SK-N-SH treated with all-trans-retinoic acid at 6 μM for 48 hours (cell line): ENCODE measurements at regions not wholly inside any gene's neighbourhood (a gene's known extent, or its start where the extent isn't known, plus 50 kb on each side); places are given as distances from the start of the nearest gene placed in this dataset.

Source experiments
- ATAC-seq: fragments of 200-7000 bp; cut with Tn5 transposase; 3 replicates; pipeline ENCODE4 v1.9.1; 2020; ENCODE audit warnings: mild to moderate bottlenecking, moderate library complexity
- ARNTL ChIP-seq: fragments of 450-650 bp; formaldehyde crosslinking; IDR thresholded peaks from 2 replicates; pipeline ENCODE4 v1.5.0; 2020; ENCODE audit warnings: low read depth, mild to moderate bottlenecking, moderate library complexity, borderline replicate concordance
- BACH2 ChIP-seq: fragments of 250-450 bp; sonication (Bioruptor Pico); IDR thresholded peaks from 2 replicates; pipeline ENCODE4 v1.9.0; 2021; ENCODE audit warnings: mild to moderate bottlenecking, borderline replicate concordance
- CREB5 ChIP-seq: fragments of 250-450 bp; sonication (Bioruptor Pico); IDR thresholded peaks from 2 replicates; pipeline ENCODE4 v1.5.1; 2020; ENCODE audit warnings: low read depth, mild to moderate bottlenecking, moderate library complexity
- CSDC2 ChIP-seq: fragments of 250-450 bp; sonication (Bioruptor Pico); IDR thresholded peaks from 2 replicates; pipeline ENCODE4 v1.5.0; 2020; ENCODE audit warnings: mild to moderate bottlenecking, moderate library complexity
- CSRNP3 ChIP-seq: fragments of 250-450 bp; sonication (Bioruptor Pico); IDR thresholded peaks from 2 replicates; pipeline ENCODE4 v1.5.1; 2021; ENCODE audit warnings: mild to moderate bottlenecking, moderate library complexity
- ESRRG ChIP-seq: fragments of 250-450 bp; sonication (Bioruptor Pico); IDR thresholded peaks from 2 replicates; pipeline ENCODE4 v1.6.1; 2021; ENCODE audit warnings: mild to moderate bottlenecking
- GLIS3 ChIP-seq: fragments of 250-450 bp; sonication (Bioruptor Pico); IDR thresholded peaks from 2 replicates; pipeline ENCODE4 v1.5.0; 2020; ENCODE audit warnings: mild to moderate bottlenecking, moderate library complexity
- ISL1 ChIP-seq: fragments of 250-450 bp; sonication (Bioruptor Pico); IDR thresholded peaks from 2 replicates; pipeline ENCODE4 v2.1.2; 2022; ENCODE audit warnings: mild to moderate bottlenecking, moderate library complexity
- OSR1 ChIP-seq: fragments of 250-450 bp; sonication (Bioruptor Pico); IDR thresholded peaks from 2 replicates; pipeline ENCODE4 v1.8.0; 2022; ENCODE audit warnings: moderate library complexity, mild to moderate bottlenecking, inconsistent platforms
- PATZ1 ChIP-seq: fragments of 250-450 bp; sonication (Bioruptor Pico); IDR thresholded peaks from 2 replicates; pipeline ENCODE4 v1.8.0; 2020; ENCODE audit warnings: mild to moderate bottlenecking, moderate library complexity, borderline replicate concordance
- POU6F1 ChIP-seq: fragments of 250-450 bp; sonication (Bioruptor Pico); IDR thresholded peaks from 2 replicates; pipeline ENCODE4 v1.8.0; 2021; ENCODE audit warnings: low read depth, mild to moderate bottlenecking, moderate library complexity, borderline replicate concordance
- PPARA ChIP-seq: fragments of 250-450 bp; sonication (Bioruptor Pico); IDR thresholded peaks from 2 replicates; pipeline ENCODE4 v1.5.0; 2020; ENCODE audit warnings: mild to moderate bottlenecking, borderline replicate concordance
- RARB ChIP-seq: fragments of 250-450 bp; sonication (Bioruptor Pico); IDR thresholded peaks from 2 replicates; pipeline ENCODE4 v1.8.0; 2021; ENCODE audit warnings: mild to moderate bottlenecking, moderate library complexity
- SNAI2 ChIP-seq: fragments of 250-450 bp; sonication (Bioruptor Pico); IDR thresholded peaks from 2 replicates; pipeline ENCODE4 v1.5.0; 2020; ENCODE audit warnings: mild to moderate bottlenecking, moderate library complexity
- TCF4 ChIP-seq: fragments of 250-450 bp; sonication (Bioruptor Pico); IDR thresholded peaks from 2 replicates; pipeline ENCODE4 v1.8.0; 2021; ENCODE audit warnings: mild to moderate bottlenecking, moderate library complexity, borderline replicate concordance
- TOX ChIP-seq: fragments of 250-450 bp; sonication (Bioruptor Pico); IDR thresholded peaks from 2 replicates; pipeline ENCODE4 v1.8.0; 2021; ENCODE audit warnings: mild to moderate bottlenecking, moderate library complexity, borderline replicate concordance
- TSHZ2 ChIP-seq: fragments of 250-450 bp; sonication (Bioruptor Pico); IDR thresholded peaks from 2 replicates; pipeline ENCODE4 v1.5.0; 2020; ENCODE audit warnings: mild to moderate bottlenecking, moderate library complexity
- ZC3H10 ChIP-seq: fragments of 250-450 bp; sonication (Bioruptor Pico); IDR thresholded peaks from 2 replicates; pipeline ENCODE4 v1.5.1; 2021; ENCODE audit warnings: mild to moderate bottlenecking, moderate library complexity
- ZFP3 ChIP-seq: fragments of 250-450 bp; sonication (Bioruptor Pico); IDR thresholded peaks from 2 replicates; pipeline ENCODE4 v1.5.0; 2020; ENCODE audit warnings: mild to moderate bottlenecking, moderate library complexity
- ZFP30 ChIP-seq: fragments of 450-650 bp; formaldehyde crosslinking; IDR thresholded peaks from 2 replicates; pipeline ENCODE4 v1.5.0; 2022; ENCODE audit warnings: mild to moderate bottlenecking, moderate library complexity
- ZNF565 ChIP-seq: fragments of 450-650 bp; formaldehyde crosslinking; conservative IDR thresholded peaks from 2 replicates; pipeline ENCODE4 v1.5.0; 2020; ENCODE audit warnings: low read depth, mild to moderate bottlenecking, moderate library complexity
- ZNF70 ChIP-seq: fragments of 450-650 bp; formaldehyde crosslinking; IDR thresholded peaks from 2 replicates; pipeline ENCODE4 v1.5.0; 2020; ENCODE audit warnings: mild to moderate bottlenecking, moderate library complexity
- ZNF8 ChIP-seq: fragments of 450-650 bp; formaldehyde crosslinking; IDR thresholded peaks from 2 replicates; pipeline ENCODE4 v1.5.0; 2020; ENCODE audit warnings: mild to moderate bottlenecking, moderate library complexity

- ATAC-seq: no peak
- no peak for TF ChIP-seq BACH2 (CRISPR knock-in tag)
- no peak for TF ChIP-seq RARB (CRISPR knock-in tag)
Observed at GRCh38 chr10:36033808-36034207, 391.7 kb upstream of the FZD8 start.

GRCh38 chr10:36030516-36030915 lies 388.4 kb upstream of the FZD8 start:
- no peak for TF ChIP-seq ZFP30 (CRISPR knock-in tag)
- TF ChIP-seq TCF4 (CRISPR knock-in tag): no peak
- TF ChIP-seq ESRRG: no peak
- no peak for TF ChIP-seq ZNF70
- no peak for TF ChIP-seq POU6F1 (CRISPR knock-in tag)
- no peak for TF ChIP-seq ZNF565 (CRISPR knock-in tag)
- no peak for TF ChIP-seq SNAI2 (CRISPR knock-in tag)
- TF ChIP-seq BACH2 (CRISPR knock-in tag): no peak
- TF ChIP-seq RARB (CRISPR knock-in tag): no peak
- TF ChIP-seq OSR1 (CRISPR knock-in tag): no peak
- TF ChIP-seq ARNTL (CRISPR knock-in tag): no peak
- no peak for TF ChIP-seq CREB5
- TF ChIP-seq CSDC2 (CRISPR knock-in tag): no peak
- no peak for TF ChIP-seq ZNF8 (CRISPR knock-in tag)
- TF ChIP-seq ZFP3 (CRISPR knock-in tag): no peak
- no peak for TF ChIP-seq TOX (CRISPR knock-in tag)
- no peak for ATAC-seq

DNA sequence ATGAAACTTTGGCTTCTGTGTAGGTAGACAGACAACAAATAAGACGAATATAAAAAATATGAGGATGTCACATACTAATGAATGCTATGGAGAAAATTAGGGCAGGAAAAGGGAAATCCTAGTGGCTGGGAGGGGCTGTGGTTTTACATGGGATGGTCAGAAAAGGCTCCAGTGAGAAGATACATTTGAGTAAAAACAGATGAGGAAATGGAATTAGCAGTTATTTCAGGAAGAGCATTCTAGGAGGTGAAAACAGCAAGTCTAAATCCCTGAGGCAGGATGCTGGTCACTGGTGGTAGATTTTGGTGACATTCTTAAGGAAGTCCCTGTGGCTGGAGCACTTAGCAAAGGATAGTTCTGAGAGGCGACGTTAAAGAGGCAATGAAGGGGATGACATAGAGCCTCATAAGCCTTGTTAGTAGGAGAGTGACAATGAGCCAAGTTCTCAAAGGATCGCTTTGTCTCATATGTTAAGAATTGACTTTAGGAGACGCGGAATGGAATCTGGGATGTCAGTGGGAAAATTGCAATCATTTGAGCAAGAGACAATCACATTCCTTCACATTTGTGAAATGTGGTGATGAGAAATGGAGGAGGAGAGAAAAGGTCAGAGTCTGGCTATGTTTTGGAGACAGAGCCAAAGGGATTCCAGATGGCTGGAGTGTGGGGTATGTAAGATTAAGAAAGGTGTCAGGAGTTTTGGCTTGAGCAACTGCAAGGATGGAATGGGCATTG lies 384.7 kb upstream of the FZD8 start:
- no peak for ATAC-seq
- TF ChIP-seq ZNF8 (CRISPR knock-in tag) (no peak), PPARA (no peak), GLIS3 (CRISPR knock-in tag) (no peak), TSHZ2 (no peak)

GRCh38 chr10:36026081-36026480 lies 384.0 kb upstream of the FZD8 start:
- TF ChIP-seq TOX (CRISPR knock-in tag) (no peak), ZFP3 (CRISPR knock-in tag) (no peak), GLIS3 (CRISPR knock-in tag) (no peak), POU6F1 (CRISPR knock-in tag) (no peak), ESRRG (no peak), CSRNP3 (CRISPR knock-in tag) (no peak), ISL1 (CRISPR knock-in tag) (no peak), ZC3H10 (CRISPR knock-in tag) (no peak), ZFP30 (CRISPR knock-in tag) (no peak), PATZ1 (CRISPR knock-in tag) (no peak), ZNF565 (CRISPR knock-in tag) (no peak), ZNF70 (no peak), ARNTL (CRISPR knock-in tag) (no peak), CSDC2 (CRISPR knock-in tag) (no peak), OSR1 (CRISPR knock-in tag) (no peak), RARB (CRISPR knock-in tag) (no peak), TCF4 (CRISPR knock-in tag) (no peak), ZNF8 (CRISPR knock-in tag) (no peak), SNAI2 (CRISPR knock-in tag) (no peak)
- ATAC-seq: no peak
